Epithelial cell of prostate (primary cell): ENCODE measurements at regions not wholly inside any gene's neighbourhood (a gene's known extent, or its start where the extent isn't known, plus 50 kb on each side); places are given as distances from the start of the nearest gene placed in this dataset.
"Not testable (repeated sequence)": the region's sequence is repeated elsewhere in the genome, so short reads cannot be mapped to it uniquely, and the experiment has no call there.

Source experiments
- DNase-seq: peaks from one replicate; pipeline ENCODE4 v3.0.0-alpha.2; 2011; ENCODE audit warnings: low read depth, low spot score
- H3K27ac ChIP-seq: fragments of 450-650 bp; 2 replicates; pipeline ENCODE4 v1.5.1; 2017; ENCODE audit warnings: mild to moderate bottlenecking

GRCh38 chr14:105765893-105766614 lies 239.7 kb downstream of the TMEM121 start:
- H3K27ac ChIP-seq: no peak overlapping the region
- no peak for DNase-seq

DNA sequence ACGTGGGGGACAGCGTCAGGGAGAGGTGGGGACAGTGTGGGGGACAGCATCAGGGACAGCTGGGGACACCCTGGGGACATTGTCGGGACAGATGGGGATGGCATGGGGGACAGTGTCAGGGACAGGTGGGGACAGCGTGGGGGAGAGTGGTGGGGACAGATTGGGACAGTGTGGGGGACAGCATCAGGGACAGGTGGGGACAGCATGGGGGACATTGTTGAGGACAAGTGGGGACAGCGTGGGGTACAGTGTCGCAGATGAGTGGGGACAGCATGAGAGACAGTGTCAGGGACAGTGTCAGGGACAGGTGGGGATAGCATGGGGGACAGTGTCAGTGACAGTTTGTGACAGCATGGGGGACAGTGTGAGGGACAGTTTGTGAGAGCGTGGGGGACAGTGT lies 240.9 kb downstream of the TMEM121 start:
- no peak overlapping the region for H3K27ac ChIP-seq
- no peak for DNase-seq

DNA sequence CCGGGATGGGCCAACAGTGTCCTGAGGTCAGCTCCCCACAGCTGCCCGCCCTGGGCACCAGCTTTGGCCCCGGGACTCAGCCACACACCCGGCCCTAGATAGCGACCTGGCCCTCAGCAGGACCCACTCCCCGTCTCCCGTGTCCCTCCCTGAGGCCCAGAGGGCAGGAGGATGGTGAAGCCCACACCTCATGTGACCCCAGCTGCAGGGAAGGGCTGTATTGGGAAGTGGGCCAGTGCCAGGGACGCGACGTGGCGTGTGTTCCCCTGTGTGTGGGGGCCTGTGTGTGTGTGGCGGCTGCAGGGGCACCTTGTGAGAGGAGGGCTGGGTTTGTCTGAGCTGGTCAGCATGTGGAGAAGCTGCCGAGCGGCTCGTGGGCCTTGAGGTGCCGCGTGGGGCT lies 241.7 kb downstream of the TMEM121 start:
- not testable (repeated sequence) for DNase-seq, H3K27ac ChIP-seq

DNA sequence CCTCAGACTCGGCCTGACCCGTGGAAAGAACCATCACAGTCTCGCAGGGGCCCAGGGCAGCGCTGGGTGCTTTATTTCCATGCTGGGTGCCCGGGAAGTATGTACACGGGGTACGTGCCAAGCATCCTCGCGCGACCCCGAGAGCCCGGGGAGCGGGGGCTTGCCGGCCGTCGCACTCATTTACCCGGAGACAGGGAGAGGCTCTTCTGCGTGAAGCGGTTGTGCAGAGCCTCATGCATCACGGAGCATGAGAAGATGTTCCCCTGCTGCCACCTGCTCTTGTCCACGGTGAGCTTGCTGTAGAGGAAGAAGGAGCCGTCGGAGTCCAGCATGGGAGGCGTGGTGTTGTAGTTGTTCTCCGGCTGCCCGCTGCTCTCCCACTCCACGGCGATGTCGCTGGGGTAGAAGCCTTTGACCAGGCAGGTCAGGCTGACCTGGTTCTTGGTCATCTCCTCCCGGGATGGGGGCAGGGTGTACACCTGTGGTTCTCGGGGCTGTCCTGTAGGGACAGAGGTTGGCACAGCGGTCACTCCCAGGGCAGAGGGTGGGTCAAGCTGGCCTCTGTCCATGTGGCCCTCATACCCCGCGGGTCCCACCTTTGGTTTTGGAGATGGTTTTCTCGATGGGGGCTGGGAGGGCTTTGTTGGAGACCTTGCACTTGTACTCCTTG lies 242.8 kb downstream of the TMEM121 start:
- not testable (repeated sequence) for H3K27ac ChIP-seq

DNA sequence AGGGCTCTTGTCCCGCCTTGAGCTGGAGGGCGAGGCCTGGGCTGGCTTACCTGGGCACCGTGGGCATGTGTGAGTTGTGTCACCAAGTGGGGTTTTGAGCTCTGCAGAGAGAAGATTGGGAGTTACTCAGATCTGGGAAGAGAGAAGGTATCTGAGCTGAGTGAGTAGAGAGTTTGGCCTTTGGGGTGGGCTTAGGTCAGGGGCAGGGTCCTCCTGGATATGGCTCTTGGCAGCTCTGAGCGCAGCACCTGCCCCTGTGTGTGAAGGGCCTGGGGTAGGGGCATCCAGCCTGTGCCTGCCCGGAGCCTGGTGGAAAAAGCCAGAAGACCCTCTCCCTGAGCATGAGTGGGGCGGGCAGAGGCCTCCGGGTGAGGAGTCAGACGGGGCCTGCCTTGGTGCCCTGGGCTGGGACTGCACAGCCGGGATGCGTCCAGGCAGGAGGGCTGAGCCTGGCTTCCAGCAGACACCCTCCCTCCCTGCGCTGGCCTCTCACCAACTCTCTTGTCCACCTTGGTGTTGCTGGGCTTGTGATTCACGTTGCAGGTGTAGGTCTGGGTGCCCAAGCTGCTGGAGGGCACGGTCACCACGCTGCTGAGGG lies 244.3 kb downstream of the TMEM121 start:
- DNase-seq, H3K27ac ChIP-seq: not testable (repeated sequence)

More for the DNA sequence above, 242.8 kb downstream of the TMEM121 start:
- not testable (repeated sequence) for DNase-seq

DNA sequence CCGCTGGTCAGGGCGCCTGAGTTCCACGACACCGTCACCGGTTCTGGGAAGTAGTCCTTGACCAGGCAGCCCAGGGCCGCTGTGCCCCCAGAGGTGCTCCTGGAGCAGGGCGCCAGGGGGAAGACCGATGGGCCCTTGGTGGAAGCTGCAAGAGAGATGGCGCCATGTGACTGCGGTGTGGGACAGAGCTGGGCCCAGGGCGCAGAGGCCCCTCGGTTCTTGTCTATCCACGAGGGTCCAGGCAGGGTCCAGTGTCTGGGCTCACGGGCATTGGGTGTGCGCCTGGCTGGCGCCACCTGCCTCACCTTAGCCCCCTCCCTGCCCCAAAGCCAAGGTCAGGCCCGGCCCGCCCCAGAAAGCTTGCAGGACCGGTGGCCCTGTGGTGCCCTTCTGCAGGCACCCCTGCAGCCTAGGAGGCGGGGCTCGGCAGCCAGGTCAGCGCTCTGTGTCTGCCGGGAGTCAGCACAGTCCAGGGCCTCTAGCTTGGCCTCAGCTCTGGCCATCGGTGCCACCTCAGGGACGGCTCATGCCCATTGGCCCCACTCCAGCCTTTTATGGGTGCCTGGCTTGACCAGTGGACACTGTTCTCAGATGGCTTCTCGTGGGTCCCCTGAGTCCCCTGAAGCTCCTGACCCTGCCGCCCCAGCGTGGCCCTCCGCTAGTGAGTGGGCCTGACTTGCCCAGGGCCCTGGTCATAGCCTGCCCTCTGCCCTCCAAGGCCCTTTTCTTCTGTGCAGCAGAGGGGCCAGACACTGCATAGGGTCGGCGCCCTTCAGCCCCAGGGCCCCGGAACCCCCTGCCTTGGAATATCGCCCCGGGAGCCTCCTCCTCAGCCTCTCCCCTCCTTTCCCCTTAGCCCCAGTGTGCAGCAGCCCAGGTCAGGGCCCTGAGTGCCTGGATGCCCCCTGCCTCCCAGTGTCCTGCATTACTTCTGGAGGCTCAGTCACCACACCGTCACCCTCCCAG lies 245.2 kb downstream of the TMEM121 start:
- DNase-seq, H3K27ac ChIP-seq: not testable (repeated sequence)

DNA sequence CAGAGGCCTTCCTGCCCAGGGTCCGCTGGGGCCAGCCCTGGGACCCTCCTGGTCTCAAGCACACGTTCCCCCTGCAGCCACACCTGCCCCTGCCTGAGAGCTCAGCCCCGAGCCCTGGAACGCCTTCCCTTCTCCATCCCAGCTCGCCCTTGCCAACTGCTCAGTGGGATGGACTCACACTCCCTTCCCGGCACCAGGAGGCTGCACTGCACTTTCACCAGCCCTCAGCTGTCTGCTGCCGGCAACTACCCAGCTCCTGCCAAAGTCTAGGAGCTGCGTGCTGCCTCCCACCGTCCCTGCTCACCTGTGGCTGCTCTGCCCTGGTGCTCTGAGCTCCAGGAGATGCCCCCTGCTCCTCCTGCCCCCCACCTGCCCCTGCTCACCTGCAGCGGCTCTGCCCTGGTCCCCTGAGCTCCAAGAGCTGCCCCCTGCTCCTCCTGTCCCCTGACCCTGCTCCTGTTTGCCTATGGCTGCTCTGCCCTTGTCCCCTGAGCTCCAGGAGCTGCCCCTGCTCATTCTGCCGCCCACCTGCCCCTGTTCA lies 246.4 kb downstream of the TMEM121 start:
- not testable (repeated sequence) for H3K27ac ChIP-seq, DNase-seq

GRCh38 chr14:105773584-105773983 lies 247.2 kb downstream of the TMEM121 start:
- DNase-seq: no peak
- no peak overlapping the region for H3K27ac ChIP-seq

DNA sequence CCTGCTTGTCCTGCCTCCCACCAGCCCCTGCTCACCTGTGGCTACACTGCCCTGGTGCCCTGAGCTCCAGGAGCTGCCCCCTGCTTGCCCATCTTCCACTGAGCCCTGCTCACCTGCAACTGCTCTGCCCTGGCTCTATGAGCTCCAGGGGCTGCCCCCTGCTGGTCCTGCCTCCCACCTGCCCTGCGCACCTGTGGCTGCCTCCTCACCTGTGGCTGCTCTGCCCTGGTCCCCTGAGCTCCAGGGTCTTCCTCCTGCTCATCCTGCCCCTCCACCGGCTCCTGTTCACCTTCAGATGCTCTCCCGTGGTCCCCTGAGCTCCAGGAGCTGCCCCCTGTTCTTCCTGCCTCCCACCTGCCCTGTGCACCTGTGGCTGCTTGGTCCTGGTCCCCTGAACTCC lies 247.6 kb downstream of the TMEM121 start:
- no peak overlapping the region for H3K27ac ChIP-seq
- no peak for DNase-seq

- not testable (repeated sequence) for DNase-seq, H3K27ac ChIP-seq
These were observed 248.4 kb downstream of the TMEM121 start for GRCh38 chr14:105774585-105775348.

- H3K27ac ChIP-seq, DNase-seq: not testable (repeated sequence)
These were observed 249.1 kb downstream of the TMEM121 start for GRCh38 chr14:105775349-105775923.

DNA sequence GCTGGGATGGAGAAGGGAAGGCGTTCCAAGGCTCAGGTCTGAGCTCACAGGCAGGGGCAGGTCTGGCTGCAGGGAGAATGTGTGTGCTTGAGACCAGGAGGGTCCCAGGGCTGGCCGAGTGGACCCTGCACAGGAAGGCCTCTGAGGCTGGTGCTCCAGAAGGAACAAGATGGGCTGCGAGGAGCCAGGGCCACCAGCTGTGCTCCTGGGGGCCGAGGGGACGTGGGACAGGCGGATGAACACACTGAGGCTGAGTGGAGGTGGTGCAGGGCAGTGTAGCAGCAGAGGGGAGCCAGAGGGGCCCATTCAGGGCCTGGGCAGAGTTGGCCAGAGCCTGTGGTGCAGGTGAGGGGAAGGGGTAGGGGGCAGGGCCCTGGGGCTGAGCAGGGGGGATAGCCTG lies 249.7 kb downstream of the TMEM121 start:
- not testable (repeated sequence) for DNase-seq, H3K27ac ChIP-seq

DNA sequence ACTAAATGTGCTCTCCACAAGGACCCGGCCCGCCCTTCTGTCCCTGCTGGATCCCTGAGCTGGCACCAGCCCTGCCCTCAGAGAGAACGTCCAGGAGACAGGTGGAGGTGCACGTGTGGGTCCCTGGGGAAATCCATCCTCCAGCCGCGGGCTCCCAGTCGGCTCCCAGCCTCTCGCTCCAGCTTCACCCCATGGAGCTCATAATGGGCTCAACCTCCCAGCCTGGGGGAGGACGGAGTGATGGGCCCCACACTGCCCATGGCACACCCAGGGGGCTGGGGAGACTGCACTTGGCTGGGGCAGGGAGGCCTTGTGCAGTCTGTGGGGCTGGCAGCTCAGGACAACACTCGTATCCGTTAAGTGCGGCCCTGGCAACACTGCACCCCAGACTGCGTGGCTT lies 250.5 kb downstream of the TMEM121 start:
- H3K27ac ChIP-seq: no peak overlapping the region
- DNase-seq: no peak

DNA sequence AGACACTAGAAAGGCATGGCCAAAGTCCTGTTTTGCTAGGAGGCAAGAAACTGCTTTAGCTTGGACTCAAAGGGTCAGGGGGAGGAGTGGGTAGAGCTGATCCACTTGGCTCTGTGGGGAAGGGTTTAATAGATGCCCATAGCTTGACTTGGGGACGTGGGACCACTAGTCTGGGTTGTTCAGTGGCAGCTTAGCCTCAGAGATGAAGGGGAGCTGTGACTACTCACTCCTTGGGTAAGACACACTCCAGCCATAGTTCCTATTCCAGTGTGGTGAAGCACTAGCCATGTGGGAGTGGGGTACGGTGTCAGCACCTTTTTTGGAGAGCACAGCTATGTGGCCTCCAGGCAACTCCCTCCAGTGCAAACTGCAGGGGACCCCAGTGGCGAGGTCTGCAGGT lies 257.3 kb downstream of the TMEM121 start:
- no peak for DNase-seq
- no peak overlapping the region for H3K27ac ChIP-seq

DNA sequence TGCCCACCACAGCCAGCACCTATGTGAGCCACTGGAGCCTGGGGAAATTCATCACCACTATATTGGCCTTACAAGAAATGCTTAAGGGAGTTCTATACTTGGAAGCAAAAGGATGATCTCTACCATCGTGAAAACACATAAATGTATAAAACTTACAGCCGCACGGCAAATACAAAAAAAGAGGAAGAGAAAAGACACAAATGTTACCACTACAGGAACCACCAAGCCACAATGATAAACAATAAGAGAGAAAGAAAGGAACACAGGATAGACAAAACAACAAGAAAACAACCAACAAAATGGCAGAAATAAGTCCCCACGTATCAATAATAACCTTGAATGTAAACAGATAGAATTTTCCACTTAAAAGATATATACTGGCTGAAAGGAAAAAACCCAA lies 267.5 kb downstream of the TMEM121 start:
- H3K27ac ChIP-seq: no peak overlapping the region
- no peak for DNase-seq

- H3K27ac ChIP-seq: no peak overlapping the region
- DNase-seq: no peak
These were observed 271.2 kb downstream of the TMEM121 start for GRCh38 chr14:105797546-105797945.

DNA sequence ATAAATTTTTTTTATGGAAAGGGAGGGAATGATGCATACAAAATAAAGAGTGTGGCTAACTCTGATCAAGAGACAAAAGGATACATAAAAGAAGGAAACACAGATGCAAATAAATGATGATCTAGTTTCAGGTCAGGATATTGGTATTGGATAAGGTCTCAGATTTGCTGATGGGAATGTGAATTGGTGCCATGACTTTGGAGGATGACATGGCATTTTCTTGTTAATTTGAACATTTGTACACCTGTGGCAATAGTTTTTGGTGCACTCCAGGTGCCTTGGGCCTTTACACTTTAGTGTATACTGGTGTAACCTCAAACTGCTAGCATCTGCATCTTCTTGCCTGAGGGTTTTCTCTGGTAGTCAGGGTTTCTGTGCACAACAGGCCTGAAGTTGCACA lies 279.3 kb downstream of the TMEM121 start:
- H3K27ac ChIP-seq: no peak overlapping the region
- DNase-seq: no peak

GRCh38 chr14:105806568-105806967 lies 280.2 kb downstream of the TMEM121 start:
- DNase-seq: no peak
- no peak overlapping the region for H3K27ac ChIP-seq
